ENCODE measurements at regions not wholly inside any gene's neighbourhood (a gene's known extent, or its start where the extent isn't known, plus 50 kb on each side); places are given as distances from the start of the nearest gene placed in this dataset.

DNA sequence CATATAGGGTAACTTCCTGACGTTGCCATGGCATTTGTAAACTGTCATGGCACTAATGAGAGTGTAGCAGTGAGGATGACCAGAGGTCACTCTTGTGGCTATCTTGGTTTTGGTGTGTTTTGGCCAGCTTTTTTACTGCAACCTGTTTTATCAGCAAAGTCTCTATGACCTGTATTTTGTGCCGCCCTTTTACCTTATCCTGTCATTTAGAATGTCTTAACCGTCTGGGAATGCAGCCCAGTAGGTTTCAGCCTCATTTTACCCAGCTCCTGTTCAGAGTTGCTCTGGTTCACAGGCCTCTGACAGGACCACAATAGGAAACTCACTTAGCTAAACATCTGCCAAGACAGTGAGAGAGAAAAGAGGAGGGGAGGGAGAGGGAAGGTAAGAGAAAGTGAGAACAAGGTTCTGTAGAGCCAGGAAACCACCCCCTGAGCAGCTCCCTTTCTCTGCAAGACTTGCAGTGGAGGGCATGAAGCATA is 64.8 kb upstream of the PLEKHG3 start:
- ATAC-seq: no peak
- Mint-ChIP-seq H3K9me3 (ENCODE audit: low read depth) (no peaks in the 10 kb centered on the region), H3K4me3 (no peak overlapping the region), H3K27me3 (peaks cover 32% of the 10 kb centered on the region), H3K27ac (no peak overlapping the region), H3K36me3 (no peaks in the 10 kb centered on the region), H3K4me1 (peaks cover 8% of the 10 kb centered on the region)
- DNase-seq: no peak
- CTCF ChIA-PET: interaction anchor here (0.8 kb wide), 1 partner anchor 209 kb away, joined by 4 read pairs; no protein-coding TSS in a partner anchor

DNA sequence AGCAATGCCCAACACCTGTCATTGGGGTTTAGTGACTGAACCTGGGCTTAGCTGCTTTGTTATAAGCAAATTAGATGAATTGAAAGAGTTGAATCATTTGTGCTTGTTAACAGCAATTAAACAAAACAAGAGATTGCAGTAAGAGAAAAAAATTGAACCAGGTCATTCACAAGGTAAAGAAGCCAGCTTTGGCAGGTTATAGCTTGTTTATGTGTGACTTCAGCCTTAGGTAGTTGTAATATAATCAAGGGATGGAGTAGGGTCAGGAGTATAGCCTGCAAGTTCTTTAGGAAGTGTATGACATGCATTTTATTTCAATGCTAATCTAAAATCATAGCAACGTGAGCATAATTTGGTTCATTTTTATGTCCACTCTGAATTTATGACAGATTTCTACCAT is 63.4 kb upstream of the PLEKHG3 start:
- H3K36me3 Mint-ChIP-seq: no peaks in the 10 kb centered on the region
- no peaks in the 10 kb centered on the region for H3K9me3 Mint-ChIP-seq (ENCODE audit: low read depth)
- H3K27me3 Mint-ChIP-seq: peaks cover 34% of the 10 kb centered on the region
- CTCF ChIA-PET: interaction anchor here (0.8 to 1.0 kb wide), 2 partner anchors 10 to 210 kb away, joined by 3 read pairs; no protein-coding TSS in a partner anchor
- DNase-seq: no peak
- H3K27ac Mint-ChIP-seq: no peak overlapping the region
- H3K4me1 Mint-ChIP-seq: peaks cover 8% of the 10 kb centered on the region
- no peak overlapping the region for H3K4me3 Mint-ChIP-seq
- ATAC-seq: no peak

DNA sequence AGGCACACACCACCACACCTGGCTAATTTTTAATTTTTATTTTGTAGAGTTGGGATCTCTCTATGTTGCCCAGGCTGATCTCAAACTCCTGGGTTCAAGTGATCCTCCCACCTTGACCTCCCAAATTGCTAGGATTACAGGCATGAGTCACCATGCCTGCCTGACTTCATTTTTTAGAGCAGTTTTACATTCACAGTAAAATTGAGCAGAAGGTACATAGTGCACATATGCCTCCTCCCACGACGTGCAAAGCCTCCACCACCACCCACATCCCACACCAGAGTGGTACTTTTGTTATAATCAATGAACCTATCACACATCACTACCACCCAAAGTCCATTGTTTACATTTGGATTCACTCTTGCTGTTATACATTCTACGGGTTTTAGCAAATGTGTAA is 62.5 kb upstream of the PLEKHG3 start:
- DNase-seq (no peak), ATAC-seq (no peak)
- Mint-ChIP-seq H3K4me3 (no peak overlapping the region), H3K27ac (no peak overlapping the region), H3K36me3 (no peaks in the 10 kb centered on the region), H3K4me1 (peaks cover 4% of the 10 kb centered on the region), H3K27me3 (peaks cover 34% of the 10 kb centered on the region), H3K9me3 (ENCODE audit: low read depth) (no peaks in the 10 kb centered on the region)
- CTCF ChIA-PET: no interaction called here

DNA sequence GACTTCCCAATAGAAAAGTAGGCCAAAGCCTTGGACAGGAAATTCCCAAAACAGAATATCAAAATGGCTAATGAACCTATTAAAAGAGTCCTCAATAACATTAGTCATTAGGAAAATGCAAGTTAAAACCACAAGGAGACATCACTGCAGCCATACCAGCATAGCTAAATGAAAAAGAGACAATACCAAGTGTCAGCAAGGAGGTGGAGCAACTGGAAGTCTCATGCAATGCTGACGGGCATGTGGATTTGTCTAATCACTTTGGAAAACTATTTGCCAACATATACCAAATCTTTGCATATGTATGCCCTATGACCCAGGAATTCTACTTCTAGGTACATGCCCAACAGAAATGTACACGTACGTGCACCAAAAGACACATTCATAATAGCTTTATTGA is 60.5 kb upstream of the PLEKHG3 start:
- no peaks in the 10 kb centered on the region for H3K9me3 Mint-ChIP-seq (ENCODE audit: low read depth)
- no peaks in the 10 kb centered on the region for H3K36me3 Mint-ChIP-seq
- H3K27me3 Mint-ChIP-seq: peaks cover 24% of the 10 kb centered on the region
- H3K27ac Mint-ChIP-seq: no peak overlapping the region
- no peak for ATAC-seq
- H3K4me3 Mint-ChIP-seq: no peak overlapping the region
- CTCF ChIA-PET: interaction anchor here (1.4 kb wide), 2 partner anchors 179 to 248 kb away, joined by 3 to 5 read pairs; no protein-coding TSS in a partner anchor
- peaks cover 1% of the 10 kb centered on the region for H3K4me1 Mint-ChIP-seq
- DNase-seq: no peak

DNA sequence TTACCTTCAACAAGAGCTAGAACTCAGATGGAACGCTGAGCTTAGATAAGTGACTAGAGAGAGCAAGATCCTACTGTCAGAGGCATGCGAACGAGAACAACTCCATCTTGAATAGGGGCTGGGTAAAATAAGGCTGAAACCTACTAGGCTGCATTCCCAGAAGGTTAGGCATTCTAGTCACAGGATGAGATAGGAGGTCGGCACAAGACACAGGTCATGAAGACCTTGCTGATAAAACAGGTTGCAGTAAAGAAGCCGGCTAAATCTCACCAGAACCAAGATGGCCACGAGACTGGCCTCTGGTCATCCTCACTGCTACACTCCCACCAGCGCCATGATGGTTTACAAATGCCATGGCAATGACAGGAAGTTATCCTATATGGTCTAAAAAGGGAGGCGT is 59.6 kb upstream of the PLEKHG3 start:
- no peak overlapping the region for H3K27ac Mint-ChIP-seq
- CTCF ChIA-PET: interaction anchor here (1.2 to 1.4 kb wide), 2 partner anchors 8 to 179 kb away, joined by 3 to 6 read pairs; no protein-coding TSS in a partner anchor
- H3K9me3 Mint-ChIP-seq (ENCODE audit: low read depth): no peaks in the 10 kb centered on the region

DNA sequence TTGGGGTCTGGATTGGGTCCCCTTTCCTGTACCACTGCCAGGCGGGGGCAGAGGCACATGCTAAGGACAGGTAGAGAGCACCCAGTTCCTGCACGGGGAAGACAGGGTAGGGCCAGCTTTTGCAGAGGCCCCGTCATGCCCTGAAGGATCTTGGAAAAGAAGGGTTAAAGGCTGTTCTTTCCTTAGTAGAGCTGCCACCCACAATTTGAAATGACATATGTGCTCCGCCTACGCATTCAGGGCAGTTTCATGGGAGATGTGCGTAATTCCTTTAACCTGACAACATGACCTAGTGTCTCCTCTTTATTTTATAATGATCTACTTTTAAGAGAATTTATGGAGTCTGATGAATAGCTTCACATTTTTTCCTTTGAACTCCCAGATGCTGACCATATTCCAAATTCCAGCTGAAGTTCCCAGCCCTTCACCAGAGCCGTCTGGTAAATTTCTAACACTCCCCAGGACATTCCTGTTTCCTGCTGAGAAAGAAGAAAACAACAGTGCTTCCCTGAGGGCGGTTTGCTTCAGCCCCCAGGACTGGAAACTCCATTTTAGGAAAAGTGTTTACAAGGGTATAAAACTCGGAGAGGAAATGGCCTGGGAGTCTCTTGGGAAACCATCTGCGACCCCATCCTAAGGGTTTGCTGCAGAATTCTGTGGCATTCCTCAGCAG is 58.9 kb upstream of the PLEKHG3 start:
- DNase-seq (no peak), ATAC-seq (no peak)
- no peaks in the 10 kb centered on the region for H3K9me3 Mint-ChIP-seq (ENCODE audit: low read depth)
- no peaks in the 10 kb centered on the region for H3K36me3 Mint-ChIP-seq
- H3K4me3 Mint-ChIP-seq: no peak overlapping the region
- H3K4me1 Mint-ChIP-seq: no peaks in the 10 kb centered on the region
- H3K27me3 Mint-ChIP-seq: peaks cover 31% of the 10 kb centered on the region
- no peak overlapping the region for H3K27ac Mint-ChIP-seq
- CTCF ChIA-PET: interaction anchor here (1.2 to 1.5 kb wide), 2 partner anchors 8 to 114 kb away, joined by 3 to 6 read pairs; no protein-coding TSS in a partner anchor

More for the DNA sequence above, 59.6 kb upstream of the PLEKHG3 start:
- ATAC-seq: no peak
- no peaks in the 10 kb centered on the region for H3K36me3 Mint-ChIP-seq
- peaks cover 29% of the 10 kb centered on the region for H3K27me3 Mint-ChIP-seq
- no peak overlapping the region for H3K4me3 Mint-ChIP-seq
- H3K4me1 Mint-ChIP-seq: no peaks in the 10 kb centered on the region
- no peak for DNase-seq

DNA sequence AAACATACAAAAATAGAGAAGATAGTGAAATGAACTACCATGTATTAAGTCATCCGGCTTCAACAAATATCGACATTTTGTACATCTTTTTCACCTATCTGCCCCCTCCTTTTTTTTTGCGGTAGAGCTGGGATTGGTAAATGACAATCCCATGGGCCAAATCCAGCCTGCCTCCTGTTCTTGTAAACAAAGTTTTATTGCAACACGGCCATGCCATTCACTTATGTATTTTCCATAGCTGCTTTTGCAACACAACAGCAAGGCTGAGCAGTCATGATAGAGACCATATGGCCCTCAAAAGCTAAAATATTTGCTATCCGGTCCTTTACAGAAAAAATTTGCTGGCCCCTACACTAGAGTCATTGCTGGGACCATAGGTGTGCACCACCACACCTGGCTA is 58.1 kb upstream of the PLEKHG3 start:
- ATAC-seq: no peak
- no peak overlapping the region for H3K4me3 Mint-ChIP-seq
- no peak overlapping the region for H3K27ac Mint-ChIP-seq
- no peaks in the 10 kb centered on the region for H3K36me3 Mint-ChIP-seq
- H3K4me1 Mint-ChIP-seq: no peaks in the 10 kb centered on the region
- peaks cover 28% of the 10 kb centered on the region for H3K27me3 Mint-ChIP-seq
- CTCF ChIA-PET: interaction anchor here (1.5 kb wide), 1 partner anchor 113 kb away, joined by 3 read pairs; no protein-coding TSS in a partner anchor
- H3K9me3 Mint-ChIP-seq (ENCODE audit: low read depth): no peaks in the 10 kb centered on the region
- no peak for DNase-seq

DNA sequence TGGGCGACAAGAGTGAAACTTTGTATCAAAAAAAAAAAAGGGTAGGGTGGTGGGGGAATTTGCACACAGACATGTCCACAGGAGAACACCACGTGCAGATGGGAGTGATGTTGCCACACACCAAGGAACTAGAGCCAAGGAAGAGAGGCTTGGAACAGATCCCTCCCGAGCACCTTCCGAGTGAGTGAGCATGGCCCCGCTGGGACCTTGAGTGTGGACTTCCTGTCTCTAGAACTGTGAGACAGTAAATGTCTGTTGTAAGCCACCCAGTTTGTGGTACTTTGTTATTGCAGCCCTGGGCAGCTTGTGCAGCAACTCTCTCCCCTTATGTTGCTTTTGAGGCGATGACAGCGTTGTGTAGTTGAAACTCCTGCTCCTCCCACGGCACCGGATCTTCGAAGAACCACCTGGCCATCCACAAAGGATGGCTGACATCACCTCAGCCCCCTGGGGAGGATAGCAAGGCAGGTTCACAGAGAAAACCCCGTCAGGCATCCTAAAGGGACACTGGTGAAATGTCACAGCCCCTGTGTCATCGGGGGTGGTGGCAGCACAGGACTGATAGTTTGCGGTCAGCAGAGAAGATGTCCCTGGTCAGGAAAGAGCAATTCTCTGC is 54.7 kb upstream of the PLEKHG3 start:
- no peaks in the 10 kb centered on the region for H3K36me3 Mint-ChIP-seq
- H3K4me3 Mint-ChIP-seq: no peak overlapping the region
- H3K9me3 Mint-ChIP-seq (ENCODE audit: low read depth): no peaks in the 10 kb centered on the region
- no peak for DNase-seq
- H3K4me1 Mint-ChIP-seq: peaks cover 7% of the 10 kb centered on the region
- H3K27ac Mint-ChIP-seq: no peak overlapping the region
- peaks cover 26% of the 10 kb centered on the region for H3K27me3 Mint-ChIP-seq
- CTCF ChIA-PET: no interaction called here
- no peak for ATAC-seq

DNA sequence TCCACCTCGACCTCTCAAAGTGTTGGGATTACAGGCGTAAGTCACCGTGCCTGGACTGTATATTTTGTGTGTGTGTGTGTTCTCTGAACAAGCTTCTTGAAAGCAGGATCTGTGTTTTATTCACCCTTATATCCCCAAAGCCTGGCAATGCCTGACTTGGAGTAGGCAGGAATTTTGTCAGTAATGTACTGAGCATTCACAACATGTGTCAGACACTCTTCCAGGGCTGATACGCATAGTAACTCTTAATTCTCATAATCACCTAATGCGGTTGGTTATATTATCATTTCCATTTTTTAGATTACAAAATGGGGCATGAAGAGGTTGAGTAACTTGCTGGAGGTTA is 50.4 kb upstream of the PLEKHG3 start:
- CTCF ChIA-PET: interaction anchor here (1.7 to 2.6 kb wide), 2 partner anchors 17 to 18 kb away, joined by 7 to 13 read pairs; no protein-coding TSS in a partner anchor
- H3K27me3 Mint-ChIP-seq: peaks cover 30% of the 10 kb centered on the region
- H3K9me3 Mint-ChIP-seq (ENCODE audit: low read depth): no peaks in the 10 kb centered on the region
- H3K27ac Mint-ChIP-seq: no peak overlapping the region
- DNase-seq (no peak), ATAC-seq (no peak)
- H3K4me1 Mint-ChIP-seq: peaks cover 16% of the 10 kb centered on the region
- H3K4me3 Mint-ChIP-seq: no peak overlapping the region
- H3K36me3 Mint-ChIP-seq: no peaks in the 10 kb centered on the region

DNA sequence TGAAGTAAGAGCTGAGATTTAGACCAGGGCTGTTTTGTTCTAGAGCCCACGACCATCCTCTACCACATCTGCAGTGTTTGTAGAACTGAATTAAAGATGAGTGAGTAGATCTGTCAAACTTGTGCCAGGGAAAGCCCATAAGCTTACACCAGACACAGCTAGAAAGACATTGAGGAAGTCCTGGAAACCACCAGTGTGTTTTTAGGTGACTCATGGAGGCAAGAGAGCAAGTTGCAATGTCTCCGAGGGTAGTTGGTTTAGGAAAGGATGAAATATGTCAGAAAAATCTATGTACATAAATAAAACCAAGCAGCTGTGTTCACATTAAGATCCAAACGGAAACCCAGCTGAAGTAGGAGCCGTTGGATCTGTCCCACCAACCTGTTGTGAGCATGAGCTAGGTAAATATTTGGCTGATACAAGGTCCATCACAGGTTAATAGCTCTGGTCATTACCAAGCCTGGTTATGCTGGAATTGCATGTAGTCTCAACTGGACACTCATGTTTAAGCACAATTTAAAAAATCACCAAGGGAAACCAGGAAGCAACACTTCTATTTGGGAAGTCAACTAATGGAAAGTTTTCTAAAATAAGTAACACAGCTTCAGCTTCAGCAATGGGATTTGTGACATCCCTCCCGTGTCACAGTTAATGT is 49.9 kb upstream of the PLEKHG3 start:
- ATAC-seq: peak; percentile 58
- no peak overlapping the region for H3K27ac Mint-ChIP-seq
- CTCF ChIA-PET: interaction anchor here (1.0 to 2.6 kb wide), 3 partner anchors 18 to 111 kb away, joined by 4 to 13 read pairs (median 7); no protein-coding TSS in a partner anchor
- peaks cover 33% of the 10 kb centered on the region for H3K27me3 Mint-ChIP-seq
- H3K4me3 Mint-ChIP-seq: no peak overlapping the region
- no peaks in the 10 kb centered on the region for H3K36me3 Mint-ChIP-seq
- H3K4me1 Mint-ChIP-seq: peaks cover 21% of the 10 kb centered on the region
- H3K9me3 Mint-ChIP-seq (ENCODE audit: low read depth): no peaks in the 10 kb centered on the region
- DNase-seq: no peak
